ENCODE measurements at regions not wholly inside any gene's neighbourhood (a gene's known extent, or its start where the extent isn't known, plus 50 kb on each side); places are given as distances from the start of the nearest gene placed in this dataset.

DNA sequence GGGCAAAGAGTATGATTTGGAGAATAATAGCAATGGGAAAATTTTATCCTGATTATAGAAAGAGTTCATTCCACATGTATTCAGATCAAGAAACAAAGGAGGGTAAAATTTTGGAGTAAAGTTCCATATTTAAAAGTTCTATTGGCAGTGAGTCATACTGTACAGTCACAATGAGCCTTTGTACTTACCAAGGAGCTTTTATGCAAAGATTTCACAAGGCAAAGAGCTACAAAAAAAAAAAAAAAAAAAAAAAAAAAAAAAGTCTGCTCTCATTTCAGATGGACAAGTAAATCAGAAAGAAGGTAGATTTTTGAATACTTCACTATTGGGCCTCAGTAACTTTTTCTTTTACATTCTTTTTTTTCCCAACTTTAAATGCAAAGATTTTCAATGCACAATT, 1802.2 kb upstream of the PIK3C3 start:
- TF ChIP-seq, protein P1, sequence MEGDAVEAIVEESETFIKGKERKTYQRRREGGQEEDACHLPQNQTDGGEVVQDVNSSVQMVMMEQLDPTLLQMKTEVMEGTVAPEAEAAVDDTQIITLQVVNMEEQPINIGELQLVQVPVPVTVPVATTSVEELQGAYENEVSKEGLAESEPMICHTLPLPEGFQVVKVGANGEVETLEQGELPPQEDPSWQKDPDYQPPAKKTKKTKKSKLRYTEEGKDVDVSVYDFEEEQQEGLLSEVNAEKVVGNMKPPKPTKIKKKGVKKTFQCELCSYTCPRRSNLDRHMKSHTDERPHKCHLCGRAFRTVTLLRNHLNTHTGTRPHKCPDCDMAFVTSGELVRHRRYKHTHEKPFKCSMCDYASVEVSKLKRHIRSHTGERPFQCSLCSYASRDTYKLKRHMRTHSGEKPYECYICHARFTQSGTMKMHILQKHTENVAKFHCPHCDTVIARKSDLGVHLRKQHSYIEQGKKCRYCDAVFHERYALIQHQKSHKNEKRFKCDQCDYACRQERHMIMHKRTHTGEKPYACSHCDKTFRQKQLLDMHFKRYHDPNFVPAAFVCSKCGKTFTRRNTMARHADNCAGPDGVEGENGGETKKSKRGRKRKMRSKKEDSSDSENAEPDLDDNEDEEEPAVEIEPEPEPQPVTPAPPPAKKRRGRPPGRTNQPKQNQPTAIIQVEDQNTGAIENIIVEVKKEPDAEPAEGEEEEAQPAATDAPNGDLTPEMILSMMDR (IDR thresholded peaks at IDR 0.05), result no peak
- TF ChIP-seq POLR2A (IDR thresholded peaks at IDR 0.05), result no peak

All from testis (tissue), 2 donors.